ENCODE measurements at regions not wholly inside any gene's neighbourhood (a gene's known extent, or its start where the extent isn't known, plus 50 kb on each side); places are given as distances from the start of the nearest gene placed in this dataset.

GRCh38 chr6:21998582-21998981 lies 298.3 kb downstream of the PRL start:
- TF ChIP-seq USF2 (IDR thresholded peaks at IDR 0.05; ENCODE audit: low read depth, low read length) (no peak), CTCF (conservative IDR thresholded peaks at IDR 0.05; ENCODE audit: low read depth, low read length) (no peak), POLR2A (IDR thresholded peaks at IDR 0.05; ENCODE audit: low read depth, low read length) (no peak), CEBPB (IDR thresholded peaks at IDR 0.05; ENCODE audit: low read depth, low read length) (no peak), MAZ (IDR thresholded peaks at IDR 0.05; ENCODE audit: borderline replicate concordance, low read depth, low read length) (no peak), RCOR1 (IDR thresholded peaks at IDR 0.05; ENCODE audit: insufficient replicate concordance, low read length) (no peak), ELK1 (IDR thresholded peaks at IDR 0.05; ENCODE audit: borderline replicate concordance, low read depth, low read length) (no peak), MAFK (IDR thresholded peaks at IDR 0.05; ENCODE audit: low read depth, low read length) (no peak), MXI1 (IDR thresholded peaks at IDR 0.05; ENCODE audit: borderline replicate concordance, low read depth, low read length) (no peak)
